Endothelial cell of hepatic sinusoid (primary cell): ENCODE measurements at regions not wholly inside any gene's neighbourhood (a gene's known extent, or its start where the extent isn't known, plus 50 kb on each side); places are given as distances from the start of the nearest gene placed in this dataset.
"Not testable (repeated sequence)": the region's sequence is repeated elsewhere in the genome, so short reads cannot be mapped to it uniquely, and the experiment has no call there.

Source experiments
- in situ Hi-C: cut with HindIII; loops from 2 replicates; pipeline ENCODE4 v1.10.0; 2017; ENCODE audit warnings: low sequenced_read_pairs

GRCh38 chr14:83129496-83129895 is 1595.8 kb upstream of the SEL1L start:
- in situ Hi-C loops = no loop called here

GRCh38 chr14:83133981-83134645 is 1600.5 kb upstream of the SEL1L start:
- in situ Hi-C loops = no loop called here

- in situ Hi-C loops = no loop called here
These were observed 1607.1 kb upstream of the SEL1L start for GRCh38 chr14:83140756-83141155.

GRCh38 chr14:83147006-83147405 is 1613.4 kb upstream of the SEL1L start:
- in situ Hi-C loops = no loop called here

GRCh38 chr14:83151571-83151970 is 1617.9 kb upstream of the SEL1L start:
- in situ Hi-C loops = no loop called here

- in situ Hi-C loops = no loop called here
These were observed 1619.4 kb upstream of the SEL1L start for GRCh38 chr14:83153081-83153480.

GRCh38 chr14:83162361-83162929 is 1628.8 kb upstream of the SEL1L start:
- in situ Hi-C loops = no loop called here

- in situ Hi-C loops = no loop called here
These were observed 1629.4 kb upstream of the SEL1L start for GRCh38 chr14:83163016-83163415.

- in situ Hi-C loops = no loop called here
These were observed 1630.4 kb upstream of the SEL1L start for GRCh38 chr14:83164016-83164415.

- in situ Hi-C loops = no loop called here
These were observed 1630.9 kb upstream of the SEL1L start for GRCh38 chr14:83164591-83164990.

- in situ Hi-C loops = no loop called here
These were observed 1636.5 kb upstream of the SEL1L start for GRCh38 chr14:83170165-83170564.

- in situ Hi-C loops = no loop called here
These were observed 1638.1 kb upstream of the SEL1L start for GRCh38 chr14:83171761-83172160.

- in situ Hi-C loops = no loop called here
These were observed 1638.7 kb upstream of the SEL1L start for GRCh38 chr14:83172363-83172762.

GRCh38 chr14:83173687-83174086 is 1640.0 kb upstream of the SEL1L start:
- in situ Hi-C loops = no loop called here

GRCh38 chr14:83184531-83184930 is 1650.9 kb upstream of the SEL1L start:
- in situ Hi-C loops = no loop called here

GRCh38 chr14:83188311-83188710 is 1654.7 kb upstream of the SEL1L start:
- in situ Hi-C loops = not testable (repeated sequence)

- in situ Hi-C loops = no loop called here
These were observed 1662.6 kb upstream of the SEL1L start for GRCh38 chr14:83196236-83196635.

- in situ Hi-C loops = no loop called here
These were observed 1663.6 kb upstream of the SEL1L start for GRCh38 chr14:83197271-83197670.

- in situ Hi-C loops = no loop called here
These were observed 1673.9 kb upstream of the SEL1L start for GRCh38 chr14:83207550-83207949.

GRCh38 chr14:83208341-83208740 is 1674.7 kb upstream of the SEL1L start:
- in situ Hi-C loops = no loop called here

- in situ Hi-C loops = no loop called here
These were observed 1683.8 kb upstream of the SEL1L start for GRCh38 chr14:83217492-83217891.

- in situ Hi-C loops = no loop called here
These were observed 1714.4 kb upstream of the SEL1L start for GRCh38 chr14:83247924-83248639.
